Endothelial cell of umbilical vein (primary cell): ENCODE measurements at regions not wholly inside any gene's neighbourhood (a gene's known extent, or its start where the extent isn't known, plus 50 kb on each side); places are given as distances from the start of the nearest gene placed in this dataset.

Experiments used
- BruUV-seq: library from RNA; stranded (reverse); fragments of 400-500 nt; replicated peaks from 2 replicates; lab custom pipeline; 2021; lab: Mats Ljungman, UMichigan
- CTCF ChIA-PET: fragments of 300-600, 350-600 bp; sonication (Branson Sonifier 250); formaldehyde crosslinking; loops from one replicate; lab custom pipeline; 2021; ENCODE audit warnings: antibody characterized with exemption, inconsistent platforms; lab: Charles Lee
- POLR2A ChIA-PET: fragments of 300-600, 350-600 bp; sonication (Branson Sonifier 250); formaldehyde crosslinking; loops from one replicate; lab custom pipeline; 2021; ENCODE audit warnings: antibody characterized with exemption, inconsistent platforms; lab: Charles Lee
- DNase-seq: peaks from one replicate; pipeline ENCODE4 v3.0.0-alpha.2; 2011; ENCODE audit warnings: low read depth, low spot score
- FAIRE-seq: peaks from 2 replicates; lab custom pipeline; 2011; peaks lifted over from hg19 to GRCh38; lab: Jason Lieb, UNC
- H2AFZ ChIP-seq: 2 replicates; pipeline ENCODE4 v1.6.0; 2012; ENCODE audit warnings: low read depth, low read length, control low read depth, inconsistent platforms
- H3K27ac ChIP-seq: 2 replicates; pipeline ENCODE4 v1.5.1; 2011; ENCODE audit warnings: low read depth, mild to moderate bottlenecking, control low read depth, low read length, moderate library complexity; ENCODE audit not compliant: insufficient read depth
- H3K27me3 ChIP-seq, 2 experiments: 2 replicates each; pipeline versions ENCODE4 v1.6.0 to v1.6.1; 2011; ENCODE audit warnings: low read length in 2 of 2, mixed read lengths in 1 of 2; ENCODE audit not compliant: control insufficient read depth in 2 of 2, insufficient read depth in 2 of 2
- H3K36me3 ChIP-seq, 2 experiments: 2 replicates in 1 of 2; 3 replicates in 1 of 2; pipeline ENCODE4 v1.5.1; 2011; ENCODE audit warnings: low read length in 2 of 2, mild to moderate bottlenecking in 1 of 2, moderate library complexity in 1 of 2; ENCODE audit not compliant: control insufficient read depth in 2 of 2, insufficient read depth in 2 of 2; ENCODE audit errors: extremely low read depth in 1 of 2
- H3K4me1 ChIP-seq: 3 replicates; pipeline ENCODE4 v1.5.1; 2011; ENCODE audit warnings: mild to moderate bottlenecking, low read length; ENCODE audit not compliant: control insufficient read depth, insufficient read depth; ENCODE audit errors: extremely low read depth
- H3K4me2 ChIP-seq: 2 replicates; pipeline ENCODE4 v1.6.1; 2011; ENCODE audit warnings: low read length, control low read depth, mixed read lengths; ENCODE audit not compliant: insufficient read depth
- H3K4me3 ChIP-seq, 3 experiments: fragments of 200-600 bp in 1 of 3; sonication (generic), shearing (Covaris generic) in 1 of 3; replicated peaks in 1 of 3; 2 replicates each; pipeline ENCODE4 v1.5.1; 2011 to 2016; ENCODE audit warnings: control low read depth in 3 of 3, low read length in 3 of 3, mild to moderate bottlenecking in 2 of 3, inconsistent platforms in 1 of 3, low read depth in 1 of 3, moderate library complexity in 1 of 3; ENCODE audit not compliant: insufficient read depth in 1 of 3
- H3K79me2 ChIP-seq: 2 replicates; pipeline ENCODE4 v1.6.0; 2012; ENCODE audit warnings: low read length, inconsistent platforms; ENCODE audit not compliant: control insufficient read depth, insufficient read depth
- H3K9ac ChIP-seq: replicated peaks from 2 replicates; pipeline ENCODE3; 2011; ENCODE audit warnings: low read length, control low read depth; ENCODE audit not compliant: insufficient read depth; ENCODE audit errors: extremely low read depth
- H3K9me1 ChIP-seq: replicated peaks from 3 replicates; pipeline ENCODE4 v1.6.0; 2011; ENCODE audit warnings: mild to moderate bottlenecking, low read length; ENCODE audit not compliant: control insufficient read depth, insufficient read depth; ENCODE audit errors: extremely low read depth
- H3K9me3 ChIP-seq: replicated peaks from 2 replicates; pipeline ENCODE4 v1.5.1; 2012; ENCODE audit warnings: low read length, inconsistent platforms; ENCODE audit not compliant: control insufficient read depth, insufficient read depth
- H4K20me1 ChIP-seq: replicated peaks from 2 replicates; pipeline ENCODE3; 2011; ENCODE audit warnings: mild to moderate bottlenecking, low read length; ENCODE audit not compliant: control insufficient read depth, insufficient read depth; ENCODE audit errors: extremely low read depth
- CTCF ChIP-seq, 2 donors: IDR thresholded peaks; 1 replicate in 1 of 2; 2 replicates in 1 of 2; pipeline ENCODE4 v1.5.1; 2011; ENCODE audit warnings: low read length in 2 of 2, mild to moderate bottlenecking in 2 of 2, moderate library complexity in 2 of 2, control low read depth in 1 of 2, inconsistent platforms in 1 of 2, low read depth in 1 of 2; ENCODE audit not compliant: insufficient read depth in 1 of 2; ENCODE audit errors: extremely low read depth in 1 of 2
- EZH2 ChIP-seq: IDR thresholded peaks from 2 replicates; pipeline ENCODE4 v1.6.1; 2012; ENCODE audit warnings: borderline replicate concordance, low read depth, mild to moderate bottlenecking, moderate library complexity, low read length, inconsistent platforms; ENCODE audit not compliant: severe bottlenecking
- FOS ChIP-seq: IDR thresholded peaks from 2 replicates; pipeline ENCODE4 v1.6.1; 2011; ENCODE audit warnings: mild to moderate bottlenecking, low read length, moderate library complexity, borderline replicate concordance; ENCODE audit not compliant: insufficient read depth
- GATA2 ChIP-seq: IDR thresholded peaks from 2 replicates; pipeline ENCODE4 v1.7.0; 2011; ENCODE audit warnings: low read depth, mild to moderate bottlenecking, moderate library complexity, mixed read lengths, low read length; ENCODE audit not compliant: insufficient read length, insufficient read depth
- JUN ChIP-seq: IDR thresholded peaks from 2 replicates; pipeline ENCODE4 v1.6.1; 2011; ENCODE audit warnings: borderline replicate concordance, low read depth; ENCODE audit not compliant: insufficient read length, insufficient read depth
- MYC ChIP-seq: IDR thresholded peaks from one replicate; pipeline ENCODE4 v1.6.1; 2011; ENCODE audit warnings: mild to moderate bottlenecking, low read depth, low read length
- POLR2A ChIP-seq: IDR thresholded peaks from 2 replicates; pipeline ENCODE4 v1.6.1; 2012; ENCODE audit warnings: low read depth, mild to moderate bottlenecking, control low read depth, low read length
- POLR2AphosphoS5 ChIP-seq: IDR thresholded peaks from 2 replicates; pipeline ENCODE4 v1.6.1; 2012; ENCODE audit warnings: low read depth, mild to moderate bottlenecking, control low read depth, low read length, moderate library complexity; ENCODE audit not compliant: insufficient read depth
- dilution Hi-C: fragments of 300-500 bp; cut with MboI; formaldehyde crosslinking; loops from one replicate; pipeline ENCODE4 v1.15.0; 2019; ENCODE audit warnings: low sequenced_read_pairs; ENCODE audit not compliant: extremely low pct_ligation_motif_present
- intact Hi-C: fragments of 100-400 bp; cut with micrococcal nuclease; formaldehyde crosslinking; loops from one replicate; pipeline ENCODE4 v1.10.0; 2022
- TF ChIP-seq, protein P1 (sequence below): IDR thresholded peaks from 2 replicates; pipeline ENCODE4 v1.6.1; 2011; ENCODE audit not compliant: insufficient read depth, insufficient read length

DNA sequence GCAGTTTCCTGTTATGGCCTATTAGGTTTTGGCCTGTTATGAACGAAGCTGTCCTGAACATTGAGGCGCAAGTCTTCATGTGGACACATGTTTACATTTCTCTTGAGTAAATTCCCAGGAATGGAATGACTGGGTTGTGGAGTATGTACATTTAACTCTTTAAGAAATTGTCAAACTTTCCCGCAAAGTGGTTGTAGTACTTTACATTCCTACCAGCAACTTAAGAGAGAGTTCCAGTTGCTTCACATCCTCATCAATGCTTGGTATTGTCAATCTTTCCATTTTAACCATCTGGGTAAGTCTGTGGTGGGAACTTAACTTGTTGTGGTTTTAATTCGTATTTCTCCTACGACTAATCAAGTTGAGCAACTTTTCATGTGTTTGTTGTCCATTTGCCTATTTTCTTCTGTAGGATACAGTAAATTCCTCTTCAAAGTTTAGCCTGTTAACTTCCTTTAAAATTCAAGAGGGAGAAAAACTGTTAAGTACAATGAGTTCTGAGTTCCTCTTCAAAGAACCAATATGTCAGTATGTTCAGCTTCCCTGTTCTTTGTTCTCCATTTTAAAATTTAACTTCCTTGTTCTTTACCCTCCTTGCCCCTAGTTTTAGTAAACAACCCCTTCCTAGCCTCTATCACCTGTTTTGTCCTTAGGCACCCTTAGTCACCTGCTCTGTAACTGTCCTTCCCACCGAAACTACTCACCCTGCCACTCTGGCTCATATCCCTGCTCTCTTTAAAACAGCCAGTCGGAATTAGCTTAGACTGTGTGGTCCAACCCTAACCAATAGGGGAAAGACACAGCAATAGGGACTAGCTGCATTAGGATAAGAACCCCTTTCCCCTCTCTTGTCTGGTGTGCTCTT lies 74.0 kb downstream of the FAM241B start:
- POLR2A ChIA-PET = no interaction called here
- H3K79me2 ChIP-seq = no peaks in the 10 kb centered on the region
- H3K27me3 ChIP-seq = peaks cover 36 to 65% of the 10 kb centered on the region in 2 experiments
- DNase-seq (no peak), FAIRE-seq (no peak)
- no peaks in the 10 kb centered on the region for H3K4me1 ChIP-seq
- no peak overlapping the region for H2AFZ ChIP-seq
- H3K9me3 ChIP-seq = no peaks in the 10 kb centered on the region
- H3K36me3 ChIP-seq = no peaks in the 10 kb centered on the region
- no peak overlapping the region for H3K9ac ChIP-seq
- dilution Hi-C loops = no loop called here
- CTCF ChIA-PET = no interaction called here
- H4K20me1 ChIP-seq = no peaks in the 10 kb centered on the region
- no peak for TF ChIP-seq FOS
- no peak for TF ChIP-seq GATA2
- TF ChIP-seq POLR2A = no peak
- TF ChIP-seq, protein P1, sequence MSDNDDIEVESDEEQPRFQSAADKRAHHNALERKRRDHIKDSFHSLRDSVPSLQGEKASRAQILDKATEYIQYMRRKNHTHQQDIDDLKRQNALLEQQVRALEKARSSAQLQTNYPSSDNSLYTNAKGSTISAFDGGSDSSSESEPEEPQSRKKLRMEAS = no peak
- no peak for TF ChIP-seq POLR2AphosphoS5
- no peak for TF ChIP-seq JUN
- no peak for TF ChIP-seq CTCF (IDR thresholded peaks at IDR 0.05; ENCODE audit: extremely low read depth in 1 of 2, insufficient read depth in 1 of 2, low read depth in 1 of 2, low read length in 2 of 2)
- no peak for TF ChIP-seq EZH2
- no peak for TF ChIP-seq MYC
- H3K27ac ChIP-seq = no peak overlapping the region
- no peak overlapping the region for H3K4me3 ChIP-seq
- no TSS peak for BruUV-seq
- H3K4me2 ChIP-seq = no peak overlapping the region
- intact Hi-C loops = no loop called here
- H3K9me1 ChIP-seq = no peaks in the 10 kb centered on the region
